H9 (cell line): ENCODE measurements at regions not wholly inside any gene's neighbourhood (a gene's known extent, or its start where the extent isn't known, plus 50 kb on each side); places are given as distances from the start of the nearest gene placed in this dataset.

Experiments
- DNase-seq: peaks from one replicate; pipeline ENCODE4 v3.0.0-alpha.2; 2017
- H2AFZ ChIP-seq: one replicate; pipeline ENCODE4 v1.6.1; 2013; ENCODE audit warnings: mild to moderate bottlenecking, low read length, control low read depth, moderate library complexity
- H2AK5ac ChIP-seq: 2 replicates; pipeline ENCODE4 v1.6.1; 2013; ENCODE audit warnings: low read length, control low read depth, mixed read lengths; ENCODE audit not compliant: insufficient read length
- H2BK120ac ChIP-seq: one replicate; pipeline ENCODE4 v1.6.1; 2013; ENCODE audit warnings: low read depth, mild to moderate bottlenecking, low read length, control low read depth, inconsistent platforms; ENCODE audit not compliant: poor library complexity, severe bottlenecking
- H2BK12ac ChIP-seq: 2 replicates; pipeline ENCODE4 v1.6.1; 2013; ENCODE audit warnings: low read length, control low read depth, mixed read lengths, low read depth; ENCODE audit not compliant: insufficient read length
- H2BK15ac ChIP-seq: 2 replicates; pipeline ENCODE4 v1.6.1; 2013; ENCODE audit warnings: low read depth, low read length, control low read depth
- H2BK20ac ChIP-seq: one replicate; pipeline ENCODE4 v1.6.1; 2013; ENCODE audit warnings: low read depth, mild to moderate bottlenecking, low read length, control low read depth, inconsistent platforms; ENCODE audit not compliant: poor library complexity, severe bottlenecking
- H2BK5ac ChIP-seq: 2 replicates; pipeline ENCODE4 v1.6.1; 2013; ENCODE audit warnings: low read length, control low read depth, mixed read lengths; ENCODE audit not compliant: insufficient read length
- H3K14ac ChIP-seq: 2 replicates; pipeline ENCODE4 v1.6.1; 2013; ENCODE audit warnings: low read length, control low read depth; ENCODE audit not compliant: insufficient read depth
- H3K18ac ChIP-seq: 2 replicates; pipeline ENCODE4 v1.6.1; 2013; ENCODE audit warnings: low read depth, mild to moderate bottlenecking, mixed read lengths, low read length, control low read depth; ENCODE audit not compliant: insufficient read length
- H3K23ac ChIP-seq: 2 replicates; pipeline ENCODE4 v1.6.1; 2013; ENCODE audit warnings: low read length, control low read depth, mixed read lengths, low read depth; ENCODE audit not compliant: insufficient read length
- H3K23me2 ChIP-seq: 2 replicates; pipeline ENCODE4 v1.6.1; 2013; ENCODE audit warnings: low read depth, mild to moderate bottlenecking, mixed read lengths, low read length, control low read depth; ENCODE audit not compliant: insufficient read length, poor library complexity, severe bottlenecking
- H3K27ac ChIP-seq: 2 replicates; pipeline ENCODE4 v1.5.1; 2013; ENCODE audit warnings: low read length, control low read depth, mixed read lengths, low read depth; ENCODE audit not compliant: insufficient read length
- H3K27me3 ChIP-seq: 2 replicates; pipeline ENCODE4 v1.6.1; 2013; ENCODE audit warnings: low read length, control low read depth, inconsistent platforms; ENCODE audit not compliant: insufficient read depth
- H3K4ac ChIP-seq: 2 replicates; pipeline ENCODE4 v1.6.1; 2013; ENCODE audit warnings: low read depth, mild to moderate bottlenecking, control low read depth, inconsistent platforms, low read length, moderate library complexity
- H3K4me1 ChIP-seq: 2 replicates; pipeline ENCODE4 v1.6.1; 2013; ENCODE audit warnings: low read length, control low read depth, inconsistent platforms; ENCODE audit not compliant: insufficient read depth
- H3K4me2 ChIP-seq: 2 replicates; pipeline ENCODE4 v1.6.1; 2013; ENCODE audit warnings: low read length, control low read depth, mixed read lengths; ENCODE audit not compliant: insufficient read length, insufficient read depth
- H3K56ac ChIP-seq: 2 replicates; pipeline ENCODE4 v1.6.1; 2013; ENCODE audit warnings: low read depth, mild to moderate bottlenecking, mixed read lengths, low read length, control low read depth; ENCODE audit not compliant: insufficient read length
- H3K79me1 ChIP-seq: 2 replicates; pipeline ENCODE4 v1.6.1; 2013; ENCODE audit warnings: low read depth, mild to moderate bottlenecking, moderate library complexity, low read length, control low read depth, inconsistent platforms; ENCODE audit not compliant: insufficient read depth, poor library complexity, severe bottlenecking
- H3K79me2 ChIP-seq: 2 replicates; pipeline ENCODE4 v1.6.1; 2013; ENCODE audit warnings: low read length, control low read depth, inconsistent platforms; ENCODE audit not compliant: insufficient read depth
- H3K9ac ChIP-seq: 2 replicates; pipeline ENCODE4 v1.6.1; 2013; ENCODE audit warnings: low read length, control low read depth, mixed read lengths; ENCODE audit not compliant: insufficient read length; ENCODE audit errors: extremely low read depth
- H3K9me3 ChIP-seq: one replicate; pipeline ENCODE4 v1.6.1; 2013; ENCODE audit warnings: low read depth, low read length, inconsistent platforms; ENCODE audit not compliant: control insufficient read depth
- H3T11ph ChIP-seq: one replicate; pipeline ENCODE4 v1.6.1; 2013; ENCODE audit warnings: mild to moderate bottlenecking, low read length, control low read depth, inconsistent platforms
- H4K20me1 ChIP-seq: one replicate; pipeline ENCODE4 v1.6.1; 2013; ENCODE audit not compliant: control insufficient read depth, insufficient read length, insufficient read depth
- H4K5ac ChIP-seq: 2 replicates; pipeline ENCODE4 v1.6.1; 2013; ENCODE audit warnings: low read depth, mild to moderate bottlenecking, mixed read lengths, low read length, control low read depth; ENCODE audit not compliant: insufficient read length
- H4K8ac ChIP-seq: replicated peaks from 2 replicates; pipeline ENCODE4 v1.6.1; 2013; ENCODE audit warnings: low read length, control low read depth, mixed read lengths, low read depth; ENCODE audit not compliant: insufficient read length
- H4K91ac ChIP-seq: 2 replicates; pipeline ENCODE4 v1.6.1; 2013; ENCODE audit warnings: low read depth, mild to moderate bottlenecking, moderate library complexity, mixed read lengths, low read length, control low read depth; ENCODE audit not compliant: insufficient read length
- H3K27ac Mint-ChIP-seq, 3 experiments: 2 replicates in 2 of 3; 3 replicates in 1 of 3; pipeline ENCODE4 v1.8.0; 2020 to 2021; ENCODE audit warnings: mixed read lengths in 3 of 3, mild to moderate bottlenecking in 1 of 3, moderate library complexity in 1 of 3
- H3K27me3 Mint-ChIP-seq: 2 replicates; pipeline ENCODE4 v1.8.0; 2021; ENCODE audit warnings: low read depth, mild to moderate bottlenecking, moderate library complexity, mixed read lengths
- H3K36me3 Mint-ChIP-seq, 3 experiments: 2 replicates in 2 of 3; 3 replicates in 1 of 3; pipeline ENCODE4 v1.8.0; 2020 to 2021; ENCODE audit warnings: low read depth in 3 of 3, mixed read lengths in 3 of 3; ENCODE audit not compliant: insufficient read depth in 1 of 3
- H3K4me1 Mint-ChIP-seq, 2 experiments: 2 replicates each; pipeline ENCODE4 v1.8.0; 2020; ENCODE audit warnings: mixed read lengths in 2 of 2
- H3K4me3 Mint-ChIP-seq, 2 experiments: 2 replicates in 1 of 2; 3 replicates in 1 of 2; pipeline ENCODE4 v1.8.0; 2020 to 2021; ENCODE audit warnings: mild to moderate bottlenecking in 2 of 2, mixed read lengths in 2 of 2, moderate library complexity in 1 of 2
- H3K9me3 Mint-ChIP-seq, 2 experiments: 2 replicates in 1 of 2; 3 replicates in 1 of 2; pipeline ENCODE4 v1.8.0; 2020; ENCODE audit warnings: mild to moderate bottlenecking in 2 of 2, mixed read lengths in 2 of 2, moderate library complexity in 1 of 2
- WGBS: extraction: QIAGEN DNeasy Blood & Tissue Kit; methylation state at CpG from one replicate; pipeline ENCODE4 v1.1.7; 2013; ENCODE audit warnings: missing lambda C conversion rate, low lambda C conversion rate, mixed read lengths; ENCODE audit not compliant: insufficient read length; ENCODE audit errors: extremely low coverage; 5-methylcytosine and 5-hydroxymethylcytosine counted together
- TF ChIP-seq, protein P1 (sequence below): fragments of 200-600 bp; sonication (generic); conservative IDR thresholded peaks from 3 replicates; pipeline ENCODE4 v1.8.0; 2021; ENCODE audit warnings: antibody characterized with exemption, mild to moderate bottlenecking

DNA sequence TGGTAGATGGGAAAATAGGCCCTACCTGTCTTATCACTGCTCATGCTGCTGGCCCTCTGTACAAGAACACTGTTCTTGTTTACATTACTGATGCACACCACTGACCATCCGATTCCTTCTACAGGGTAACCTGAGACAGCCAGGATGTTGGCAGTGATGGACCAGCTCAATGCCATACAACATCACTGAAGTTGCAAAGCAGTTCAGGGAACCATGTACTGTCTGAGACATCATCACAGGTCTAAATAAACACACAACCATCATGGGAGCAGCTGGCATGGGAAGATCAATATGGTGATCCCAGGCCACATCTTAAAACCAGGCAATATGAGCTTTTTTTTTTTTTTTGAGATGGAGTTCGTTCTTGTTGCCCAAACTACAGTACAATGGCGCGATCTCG is 59.0 kb downstream of the IARS1 start:
- Histone ChIP-seq H4K8ac (no peak overlapping the region), H3K27ac (no peak overlapping the region), H4K20me1 (no peaks in the 10 kb centered on the region), H3K23ac (no peak overlapping the region), H3K4me2 (no peak overlapping the region), H3K23me2 (no peaks in the 10 kb centered on the region), H3K27me3 (no peaks in the 10 kb centered on the region), H2BK15ac (no peak overlapping the region), H4K91ac (no peak overlapping the region), H4K5ac (no peak overlapping the region), H2BK120ac (no peak overlapping the region), H3K18ac (no peak overlapping the region), H2BK5ac (no peak overlapping the region), H2AFZ (no peak overlapping the region), H2BK12ac (no peak overlapping the region), H3K4me1 (no peaks in the 10 kb centered on the region), H3K79me1 (no peaks in the 10 kb centered on the region), H3K79me2 (no peaks in the 10 kb centered on the region), H3K9ac (no peak overlapping the region), H3K56ac (no peak overlapping the region), H2BK20ac (no peak overlapping the region), H3K4ac (no peak overlapping the region), H2AK5ac (no peak overlapping the region), H3K14ac (no peak overlapping the region), H3K9me3 (no peaks in the 10 kb centered on the region), H3T11ph (no peak overlapping the region)
- DNase-seq = no peak
- TF ChIP-seq, protein P1, sequence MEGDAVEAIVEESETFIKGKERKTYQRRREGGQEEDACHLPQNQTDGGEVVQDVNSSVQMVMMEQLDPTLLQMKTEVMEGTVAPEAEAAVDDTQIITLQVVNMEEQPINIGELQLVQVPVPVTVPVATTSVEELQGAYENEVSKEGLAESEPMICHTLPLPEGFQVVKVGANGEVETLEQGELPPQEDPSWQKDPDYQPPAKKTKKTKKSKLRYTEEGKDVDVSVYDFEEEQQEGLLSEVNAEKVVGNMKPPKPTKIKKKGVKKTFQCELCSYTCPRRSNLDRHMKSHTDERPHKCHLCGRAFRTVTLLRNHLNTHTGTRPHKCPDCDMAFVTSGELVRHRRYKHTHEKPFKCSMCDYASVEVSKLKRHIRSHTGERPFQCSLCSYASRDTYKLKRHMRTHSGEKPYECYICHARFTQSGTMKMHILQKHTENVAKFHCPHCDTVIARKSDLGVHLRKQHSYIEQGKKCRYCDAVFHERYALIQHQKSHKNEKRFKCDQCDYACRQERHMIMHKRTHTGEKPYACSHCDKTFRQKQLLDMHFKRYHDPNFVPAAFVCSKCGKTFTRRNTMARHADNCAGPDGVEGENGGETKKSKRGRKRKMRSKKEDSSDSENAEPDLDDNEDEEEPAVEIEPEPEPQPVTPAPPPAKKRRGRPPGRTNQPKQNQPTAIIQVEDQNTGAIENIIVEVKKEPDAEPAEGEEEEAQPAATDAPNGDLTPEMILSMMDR = no peak
- no peaks in the 10 kb centered on the region for H3K9me3 Mint-ChIP-seq
- no peak overlapping the region for H3K27ac Mint-ChIP-seq
- H3K4me3 Mint-ChIP-seq = no peak overlapping the region
- H3K4me1 Mint-ChIP-seq = no peaks in the 10 kb centered on the region
- no peaks in the 10 kb centered on the region for H3K27me3 Mint-ChIP-seq
- no CpG with 5 or more reads among the region's 5 CpGs for WGBS
- H3K36me3 Mint-ChIP-seq = peaks cover 51 to 89% (median 77%) of the 10 kb centered on the region in 3 experiments
